ENCODE measurements at regions not wholly inside any gene's neighbourhood (a gene's known extent, or its start where the extent isn't known, plus 50 kb on each side); places are given as distances from the start of the nearest gene placed in this dataset.

DNA sequence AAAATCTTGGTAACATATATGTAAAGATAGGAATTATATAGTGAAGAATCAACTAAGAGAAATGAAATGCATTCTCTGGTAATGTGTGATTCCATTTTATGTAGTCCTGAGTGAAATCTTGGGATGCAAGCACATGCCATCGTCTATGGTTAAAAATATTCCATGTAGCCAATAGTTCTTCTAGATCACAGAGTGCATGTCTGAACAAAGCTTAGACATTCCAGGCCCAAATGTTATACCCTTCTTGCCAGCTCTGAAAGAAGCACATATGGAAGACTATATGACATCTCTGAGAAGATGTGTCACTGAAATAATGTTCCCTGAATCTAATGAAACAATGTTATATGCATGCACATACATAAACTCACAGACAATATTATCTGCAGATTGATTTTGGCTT is 92.3 kb upstream of the TFPI start:
- Histone ChIP-seq H3K4me3 (ENCODE audit: insufficient read depth, low read length, poor library complexity, severe bottlenecking) (no peak overlapping the region), H2AFZ (ENCODE audit: low read depth, low read length, severe bottlenecking) (no peak overlapping the region), H3K4me2 (ENCODE audit: low read depth, low read length, poor library complexity, severe bottlenecking) (no peak overlapping the region), H4K20me1 (ENCODE audit: low read depth, low read length) (no peaks in the 10 kb centered on the region), H3K36me3 (ENCODE audit: low read length) (no peaks in the 10 kb centered on the region), H3K79me2 (ENCODE audit: insufficient read depth, low read length) (no peaks in the 10 kb centered on the region), H3K9me2 (replicated peaks; ENCODE audit: insufficient read depth, low read length) (no peaks in the 10 kb centered on the region), H3K27me3 (ENCODE audit: low read length) (no peaks in the 10 kb centered on the region), H3K9ac (ENCODE audit: low read length) (no peak overlapping the region), H3K9me3 (ENCODE audit: insufficient read depth, low read length) (no peaks in the 10 kb centered on the region), H3F3A (ENCODE audit: insufficient read depth) (no peaks in the 10 kb centered on the region), H3K27ac (ENCODE audit: low read depth, low read length) (no peak overlapping the region)
- TF ChIP-seq, protein P1, sequence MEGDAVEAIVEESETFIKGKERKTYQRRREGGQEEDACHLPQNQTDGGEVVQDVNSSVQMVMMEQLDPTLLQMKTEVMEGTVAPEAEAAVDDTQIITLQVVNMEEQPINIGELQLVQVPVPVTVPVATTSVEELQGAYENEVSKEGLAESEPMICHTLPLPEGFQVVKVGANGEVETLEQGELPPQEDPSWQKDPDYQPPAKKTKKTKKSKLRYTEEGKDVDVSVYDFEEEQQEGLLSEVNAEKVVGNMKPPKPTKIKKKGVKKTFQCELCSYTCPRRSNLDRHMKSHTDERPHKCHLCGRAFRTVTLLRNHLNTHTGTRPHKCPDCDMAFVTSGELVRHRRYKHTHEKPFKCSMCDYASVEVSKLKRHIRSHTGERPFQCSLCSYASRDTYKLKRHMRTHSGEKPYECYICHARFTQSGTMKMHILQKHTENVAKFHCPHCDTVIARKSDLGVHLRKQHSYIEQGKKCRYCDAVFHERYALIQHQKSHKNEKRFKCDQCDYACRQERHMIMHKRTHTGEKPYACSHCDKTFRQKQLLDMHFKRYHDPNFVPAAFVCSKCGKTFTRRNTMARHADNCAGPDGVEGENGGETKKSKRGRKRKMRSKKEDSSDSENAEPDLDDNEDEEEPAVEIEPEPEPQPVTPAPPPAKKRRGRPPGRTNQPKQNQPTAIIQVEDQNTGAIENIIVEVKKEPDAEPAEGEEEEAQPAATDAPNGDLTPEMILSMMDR (IDR thresholded peaks at IDR 0.05; ENCODE audit: insufficient read depth, low read length, poor library complexity, severe bottlenecking), result no peak
- no peak for TF ChIP-seq EZH2phosphoT487 (conservative IDR thresholded peaks at IDR 0.05; ENCODE audit: low read length)

DNA sequence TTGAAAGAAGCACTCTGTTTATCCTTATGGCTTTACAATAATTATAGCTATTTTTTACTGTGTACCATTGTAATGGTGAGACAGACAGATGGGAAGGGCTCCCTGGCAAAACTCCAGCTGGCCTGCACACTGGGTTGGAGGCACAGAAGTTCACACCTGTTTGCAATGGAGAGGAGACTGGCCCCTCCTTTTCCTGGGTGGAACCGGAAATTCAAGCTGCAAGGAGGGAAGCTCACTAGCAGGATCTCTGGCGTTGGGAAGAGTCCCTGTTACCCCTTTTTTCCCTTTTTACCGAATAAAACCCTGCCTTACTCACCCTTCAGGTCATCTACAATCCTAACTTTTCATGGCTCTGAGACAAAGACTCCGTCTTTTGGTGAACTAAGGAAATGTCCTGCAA is 100.3 kb upstream of the TFPI start:
- no peak overlapping the region for H3K4me3 ChIP-seq (ENCODE audit: insufficient read depth, low read length, poor library complexity, severe bottlenecking)
- TF ChIP-seq EZH2phosphoT487 (conservative IDR thresholded peaks at IDR 0.05; ENCODE audit: low read length), result no peak
- TF ChIP-seq, protein P1 (IDR thresholded peaks at IDR 0.05; ENCODE audit: insufficient read depth, low read length, poor library complexity, severe bottlenecking), result no peak
- H4K20me1 ChIP-seq (ENCODE audit: low read depth, low read length), result no peaks in the 10 kb centered on the region
- no peaks in the 10 kb centered on the region for H3K79me2 ChIP-seq (ENCODE audit: insufficient read depth, low read length)
- H3K9me3 ChIP-seq (ENCODE audit: insufficient read depth, low read length), result no peaks in the 10 kb centered on the region
- H3K36me3 ChIP-seq (ENCODE audit: low read length), result no peaks in the 10 kb centered on the region
- H3K27me3 ChIP-seq (ENCODE audit: low read length), result no peaks in the 10 kb centered on the region
- H3K9ac ChIP-seq (ENCODE audit: low read length), result no peak overlapping the region
- no peak overlapping the region for H3K4me2 ChIP-seq (ENCODE audit: low read depth, low read length, poor library complexity, severe bottlenecking)
- no peaks in the 10 kb centered on the region for H3F3A ChIP-seq (ENCODE audit: insufficient read depth)
- no peaks in the 10 kb centered on the region for H3K9me2 ChIP-seq (replicated peaks; ENCODE audit: insufficient read depth, low read length)
- H3K27ac ChIP-seq (ENCODE audit: low read depth, low read length), result no peak overlapping the region
- no peak overlapping the region for H2AFZ ChIP-seq (ENCODE audit: low read depth, low read length, severe bottlenecking)

DNA sequence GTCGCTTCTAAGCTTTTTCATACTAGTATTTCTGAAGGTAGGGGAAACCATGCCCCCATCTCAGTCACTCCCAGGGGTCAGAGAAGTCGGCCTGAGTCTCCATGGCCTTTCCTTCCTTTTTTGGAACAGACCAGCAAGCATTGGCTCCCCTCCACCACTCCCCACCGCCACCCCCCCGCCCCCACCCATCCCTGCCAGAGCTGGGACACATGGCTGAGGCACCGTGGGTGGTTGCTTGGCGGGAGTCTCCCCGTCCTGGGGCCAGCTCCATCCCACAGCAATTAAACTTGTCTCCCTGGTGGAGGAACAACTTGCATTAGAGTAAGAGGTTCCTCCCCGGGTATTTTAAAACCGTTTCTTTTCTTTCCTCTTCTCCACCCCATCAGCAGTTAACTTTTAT is 100.8 kb upstream of the TFPI start:
- H3F3A ChIP-seq (ENCODE audit: insufficient read depth), result no peaks in the 10 kb centered on the region
- no peak overlapping the region for H3K9ac ChIP-seq (ENCODE audit: low read length)
- H3K4me2 ChIP-seq (ENCODE audit: low read depth, low read length, poor library complexity, severe bottlenecking), result no peak overlapping the region
- TF ChIP-seq, protein P1 (IDR thresholded peaks at IDR 0.05; ENCODE audit: insufficient read depth, low read length, poor library complexity, severe bottlenecking), result no peak
- TF ChIP-seq EZH2phosphoT487 (conservative IDR thresholded peaks at IDR 0.05; ENCODE audit: low read length), result no peak
- H3K4me3 ChIP-seq (ENCODE audit: insufficient read depth, low read length, poor library complexity, severe bottlenecking), result no peak overlapping the region
- no peaks in the 10 kb centered on the region for H3K27me3 ChIP-seq (ENCODE audit: low read length)
- H3K36me3 ChIP-seq (ENCODE audit: low read length), result no peaks in the 10 kb centered on the region
- no peak overlapping the region for H3K27ac ChIP-seq (ENCODE audit: low read depth, low read length)
- no peaks in the 10 kb centered on the region for H3K9me2 ChIP-seq (replicated peaks; ENCODE audit: insufficient read depth, low read length)
- no peaks in the 10 kb centered on the region for H3K79me2 ChIP-seq (ENCODE audit: insufficient read depth, low read length)
- no peaks in the 10 kb centered on the region for H4K20me1 ChIP-seq (ENCODE audit: low read depth, low read length)
- H3K9me3 ChIP-seq (ENCODE audit: insufficient read depth, low read length), result no peaks in the 10 kb centered on the region
- H2AFZ ChIP-seq (ENCODE audit: low read depth, low read length, severe bottlenecking), result no peak overlapping the region

DNA sequence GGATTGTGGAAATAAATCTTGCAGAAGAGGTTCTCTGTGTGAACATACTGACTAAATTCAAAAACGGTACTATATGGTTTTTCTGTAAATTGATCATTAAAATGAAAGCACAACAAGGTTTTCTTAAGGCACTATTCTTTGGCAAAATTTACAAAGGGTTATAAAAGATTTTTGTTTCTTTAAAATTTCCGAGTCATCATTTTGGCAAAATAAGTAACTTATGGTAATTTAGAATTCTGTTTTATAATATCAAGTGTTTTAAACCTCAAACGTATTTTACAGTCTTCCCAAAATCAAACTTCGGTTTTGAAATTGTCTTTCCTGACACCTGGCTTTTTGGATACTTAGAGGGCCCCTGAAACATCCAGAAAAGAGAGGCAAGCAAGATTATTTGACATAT is 101.9 kb upstream of the TFPI start:
- H3K27ac ChIP-seq (ENCODE audit: low read depth, low read length), result no peak overlapping the region
- H3F3A ChIP-seq (ENCODE audit: insufficient read depth), result no peaks in the 10 kb centered on the region
- no peaks in the 10 kb centered on the region for H4K20me1 ChIP-seq (ENCODE audit: low read depth, low read length)
- H3K4me2 ChIP-seq (ENCODE audit: low read depth, low read length, poor library complexity, severe bottlenecking), result no peak overlapping the region
- H3K79me2 ChIP-seq (ENCODE audit: insufficient read depth, low read length), result no peaks in the 10 kb centered on the region
- no peaks in the 10 kb centered on the region for H3K36me3 ChIP-seq (ENCODE audit: low read length)
- no peak overlapping the region for H3K9ac ChIP-seq (ENCODE audit: low read length)
- no peak for TF ChIP-seq EZH2phosphoT487 (conservative IDR thresholded peaks at IDR 0.05; ENCODE audit: low read length)
- TF ChIP-seq, protein P1 (IDR thresholded peaks at IDR 0.05; ENCODE audit: insufficient read depth, low read length, poor library complexity, severe bottlenecking), result no peak
- no peaks in the 10 kb centered on the region for H3K9me2 ChIP-seq (replicated peaks; ENCODE audit: insufficient read depth, low read length)
- H3K4me3 ChIP-seq (ENCODE audit: insufficient read depth, low read length, poor library complexity, severe bottlenecking), result no peak overlapping the region
- no peaks in the 10 kb centered on the region for H3K9me3 ChIP-seq (ENCODE audit: insufficient read depth, low read length)
- no peaks in the 10 kb centered on the region for H3K27me3 ChIP-seq (ENCODE audit: low read length)
- no peak overlapping the region for H2AFZ ChIP-seq (ENCODE audit: low read depth, low read length, severe bottlenecking)
